Adrenal gland (tissue), 5 donors: ENCODE measurements at regions not wholly inside any gene's neighbourhood (a gene's known extent, or its start where the extent isn't known, plus 50 kb on each side); places are given as distances from the start of the nearest gene placed in this dataset.

Experiments
- POLR2A ChIP-seq, 2 donors: fragments of 450-650 bp; IDR thresholded peaks; one replicate each; pipeline ENCODE4 v1.6.1; 2017; ENCODE audit warnings: antibody characterized with exemption in 2 of 2, mild to moderate bottlenecking in 2 of 2, moderate library complexity in 1 of 2
- TF ChIP-seq, protein P1 (sequence below), 6 experiments: fragments of 450-650 bp in 4 of 6; fragments of 200-600 bp in 2 of 6; sonication (generic) in 1 of 6; IDR thresholded peaks; 1 replicate in 5 of 6; 2 replicates in 1 of 6; pipeline versions ENCODE4 v1.5.1 to v1.8.0; 2016 to 2021; ENCODE audit warnings: antibody characterized with exemption in 6 of 6, mild to moderate bottlenecking in 2 of 6, moderate library complexity in 1 of 6
- donor health status: DM: no; HTN: no; CAD: no.

DNA sequence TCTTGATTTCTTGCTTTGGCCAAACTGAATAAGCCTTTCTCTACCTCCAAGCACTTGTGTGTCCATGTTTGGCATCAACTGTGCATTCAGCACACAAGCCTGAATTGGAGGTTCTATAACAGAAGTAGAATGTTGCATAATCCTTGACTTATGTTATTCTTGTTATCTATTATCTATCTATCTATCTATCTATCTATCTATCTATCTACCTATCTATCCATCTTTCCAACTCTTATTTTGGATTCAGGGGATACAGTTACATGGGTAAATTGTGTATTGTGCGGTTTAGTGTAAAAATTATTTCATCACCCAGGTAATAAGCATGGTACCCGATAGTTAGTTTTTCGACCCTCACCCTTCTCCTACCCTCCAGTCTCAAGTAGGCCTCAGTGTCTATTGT, 319.6 kb downstream of the PTH2R start:
- TF ChIP-seq POLR2A (IDR thresholded peaks at IDR 0.05) = no peak
- TF ChIP-seq, protein P1, sequence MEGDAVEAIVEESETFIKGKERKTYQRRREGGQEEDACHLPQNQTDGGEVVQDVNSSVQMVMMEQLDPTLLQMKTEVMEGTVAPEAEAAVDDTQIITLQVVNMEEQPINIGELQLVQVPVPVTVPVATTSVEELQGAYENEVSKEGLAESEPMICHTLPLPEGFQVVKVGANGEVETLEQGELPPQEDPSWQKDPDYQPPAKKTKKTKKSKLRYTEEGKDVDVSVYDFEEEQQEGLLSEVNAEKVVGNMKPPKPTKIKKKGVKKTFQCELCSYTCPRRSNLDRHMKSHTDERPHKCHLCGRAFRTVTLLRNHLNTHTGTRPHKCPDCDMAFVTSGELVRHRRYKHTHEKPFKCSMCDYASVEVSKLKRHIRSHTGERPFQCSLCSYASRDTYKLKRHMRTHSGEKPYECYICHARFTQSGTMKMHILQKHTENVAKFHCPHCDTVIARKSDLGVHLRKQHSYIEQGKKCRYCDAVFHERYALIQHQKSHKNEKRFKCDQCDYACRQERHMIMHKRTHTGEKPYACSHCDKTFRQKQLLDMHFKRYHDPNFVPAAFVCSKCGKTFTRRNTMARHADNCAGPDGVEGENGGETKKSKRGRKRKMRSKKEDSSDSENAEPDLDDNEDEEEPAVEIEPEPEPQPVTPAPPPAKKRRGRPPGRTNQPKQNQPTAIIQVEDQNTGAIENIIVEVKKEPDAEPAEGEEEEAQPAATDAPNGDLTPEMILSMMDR (IDR thresholded peaks at IDR 0.05) = no peak
